A673 (cell line): ENCODE measurements at regions not wholly inside any gene's neighbourhood (a gene's known extent, or its start where the extent isn't known, plus 50 kb on each side); places are given as distances from the start of the nearest gene placed in this dataset.

Source experiments
- EZH2 ChIP-seq: fragments of 200-600 bp; sonication (generic); IDR thresholded peaks from 2 replicates; pipeline ENCODE4 v1.6.1; 2017; ENCODE audit warnings: borderline replicate concordance, low read depth, mild to moderate bottlenecking, mixed read lengths, antibody characterized with exemption, low read length; ENCODE audit not compliant: poor library complexity, severe bottlenecking
- TF ChIP-seq, protein P1 (sequence below): fragments of 300-800, 200-600 bp; sonication (generic); conservative IDR thresholded peaks from 2 replicates; pipeline ENCODE4 v1.5.1; 2017; ENCODE audit warnings: low read depth, mild to moderate bottlenecking, antibody characterized with exemption, low read length, moderate library complexity, mixed read lengths

DNA sequence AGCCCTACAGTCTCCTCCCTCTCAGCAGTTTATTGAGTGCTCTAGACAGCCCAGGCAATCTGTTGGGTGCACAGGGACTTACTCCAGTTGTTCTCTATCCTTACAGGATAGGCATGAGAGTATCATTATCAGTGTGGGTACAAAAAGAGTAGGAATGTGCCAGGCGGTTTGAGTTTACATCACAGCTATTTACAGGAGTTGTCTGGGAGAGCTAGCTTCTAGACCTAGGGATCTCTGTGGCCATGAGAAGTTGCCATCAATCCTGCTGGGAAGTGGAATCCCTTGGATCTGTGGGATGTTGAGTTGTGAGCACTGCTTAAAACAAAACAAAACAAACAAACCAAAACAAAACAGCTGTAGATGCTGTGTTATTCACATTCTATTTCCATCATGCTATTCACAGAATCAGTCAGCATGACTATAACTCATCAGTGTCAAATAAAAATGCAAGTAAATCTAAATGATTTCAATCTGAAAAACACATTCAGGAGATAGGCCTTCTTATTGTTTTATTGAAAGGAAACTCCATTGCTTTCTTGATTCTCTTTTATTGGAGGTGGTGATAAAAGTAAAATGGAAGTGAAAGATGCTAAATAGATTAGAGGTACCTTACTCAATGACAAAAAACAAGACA is 552.4 kb upstream of the ZNF608 start:
- TF ChIP-seq, protein P1, sequence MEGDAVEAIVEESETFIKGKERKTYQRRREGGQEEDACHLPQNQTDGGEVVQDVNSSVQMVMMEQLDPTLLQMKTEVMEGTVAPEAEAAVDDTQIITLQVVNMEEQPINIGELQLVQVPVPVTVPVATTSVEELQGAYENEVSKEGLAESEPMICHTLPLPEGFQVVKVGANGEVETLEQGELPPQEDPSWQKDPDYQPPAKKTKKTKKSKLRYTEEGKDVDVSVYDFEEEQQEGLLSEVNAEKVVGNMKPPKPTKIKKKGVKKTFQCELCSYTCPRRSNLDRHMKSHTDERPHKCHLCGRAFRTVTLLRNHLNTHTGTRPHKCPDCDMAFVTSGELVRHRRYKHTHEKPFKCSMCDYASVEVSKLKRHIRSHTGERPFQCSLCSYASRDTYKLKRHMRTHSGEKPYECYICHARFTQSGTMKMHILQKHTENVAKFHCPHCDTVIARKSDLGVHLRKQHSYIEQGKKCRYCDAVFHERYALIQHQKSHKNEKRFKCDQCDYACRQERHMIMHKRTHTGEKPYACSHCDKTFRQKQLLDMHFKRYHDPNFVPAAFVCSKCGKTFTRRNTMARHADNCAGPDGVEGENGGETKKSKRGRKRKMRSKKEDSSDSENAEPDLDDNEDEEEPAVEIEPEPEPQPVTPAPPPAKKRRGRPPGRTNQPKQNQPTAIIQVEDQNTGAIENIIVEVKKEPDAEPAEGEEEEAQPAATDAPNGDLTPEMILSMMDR = no peak
- TF ChIP-seq EZH2 = no peak
